Peyer's patch (tissue), 4 donors: ENCODE measurements at regions not wholly inside any gene's neighbourhood (a gene's known extent, or its start where the extent isn't known, plus 50 kb on each side); places are given as distances from the start of the nearest gene placed in this dataset.

ENCODE experiments used
- POLR2A ChIP-seq, 2 donors: fragments of 450-650 bp; IDR thresholded peaks; one replicate each; pipeline ENCODE4 v1.5.1; 2017; ENCODE audit warnings: antibody characterized with exemption in 2 of 2, mild to moderate bottlenecking in 2 of 2, moderate library complexity in 2 of 2
- TF ChIP-seq, protein P1 (sequence below), 6 experiments: fragments of 450-650 bp in 4 of 6; fragments of 200-600 bp in 2 of 6; sonication (generic) in 1 of 6; IDR thresholded peaks; one replicate each; pipeline ENCODE4 v1.5.1; 2017 to 2019; ENCODE audit warnings: antibody characterized with exemption in 6 of 6, mild to moderate bottlenecking in 3 of 6, moderate library complexity in 1 of 6

DNA sequence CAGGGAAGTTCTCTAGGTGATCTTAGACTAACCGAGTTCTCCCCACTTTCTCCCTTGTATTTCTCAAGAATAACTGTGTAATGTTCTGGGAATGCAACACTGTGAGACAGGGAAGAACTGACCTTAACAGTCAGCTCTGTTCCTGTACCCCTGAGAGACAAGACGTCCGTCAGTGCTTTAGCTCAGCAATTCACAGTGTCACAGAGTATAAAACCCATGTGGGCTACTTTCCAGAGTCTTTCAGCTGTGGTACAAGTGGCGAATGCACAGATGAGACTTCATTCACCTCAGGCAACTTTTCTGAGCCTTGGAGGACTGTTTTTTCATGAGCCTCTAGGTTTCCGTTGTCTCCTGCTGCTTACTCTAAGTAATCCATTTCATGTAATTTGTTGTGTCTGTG is 458.8 kb downstream of the SPATA31D1 start:
- TF ChIP-seq, protein P1, sequence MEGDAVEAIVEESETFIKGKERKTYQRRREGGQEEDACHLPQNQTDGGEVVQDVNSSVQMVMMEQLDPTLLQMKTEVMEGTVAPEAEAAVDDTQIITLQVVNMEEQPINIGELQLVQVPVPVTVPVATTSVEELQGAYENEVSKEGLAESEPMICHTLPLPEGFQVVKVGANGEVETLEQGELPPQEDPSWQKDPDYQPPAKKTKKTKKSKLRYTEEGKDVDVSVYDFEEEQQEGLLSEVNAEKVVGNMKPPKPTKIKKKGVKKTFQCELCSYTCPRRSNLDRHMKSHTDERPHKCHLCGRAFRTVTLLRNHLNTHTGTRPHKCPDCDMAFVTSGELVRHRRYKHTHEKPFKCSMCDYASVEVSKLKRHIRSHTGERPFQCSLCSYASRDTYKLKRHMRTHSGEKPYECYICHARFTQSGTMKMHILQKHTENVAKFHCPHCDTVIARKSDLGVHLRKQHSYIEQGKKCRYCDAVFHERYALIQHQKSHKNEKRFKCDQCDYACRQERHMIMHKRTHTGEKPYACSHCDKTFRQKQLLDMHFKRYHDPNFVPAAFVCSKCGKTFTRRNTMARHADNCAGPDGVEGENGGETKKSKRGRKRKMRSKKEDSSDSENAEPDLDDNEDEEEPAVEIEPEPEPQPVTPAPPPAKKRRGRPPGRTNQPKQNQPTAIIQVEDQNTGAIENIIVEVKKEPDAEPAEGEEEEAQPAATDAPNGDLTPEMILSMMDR (IDR thresholded peaks at IDR 0.05): no peak
- TF ChIP-seq POLR2A (IDR thresholded peaks at IDR 0.05): no peak
